Prostate gland (tissue), 2 donors: ENCODE measurements at regions not wholly inside any gene's neighbourhood (a gene's known extent, or its start where the extent isn't known, plus 50 kb on each side); places are given as distances from the start of the nearest gene placed in this dataset.
A peak's percentile ranks its signal among the peaks of the same experiment; 100 is the strongest.

Experiments
- DNase-seq: peaks from one replicate; pipeline ENCODE4 v3.0.0-alpha.2; 2019; ENCODE audit warnings: low spot score
- H3K27ac ChIP-seq, 2 donors: fragments of 200-600 bp; sonication (generic); 2 replicates each; pipeline ENCODE4 v1.5.1; 2017 to 2019
- H3K27me3 ChIP-seq: fragments of 200-600 bp; sonication (generic); replicated peaks from 2 replicates; pipeline ENCODE4 v1.5.1; 2019; ENCODE audit not compliant: insufficient read depth
- H3K36me3 ChIP-seq, 2 donors: fragments of 200-600 bp; sonication (generic); 1 replicate in 1 of 2; 2 replicates in 1 of 2; pipeline versions ENCODE4 v1.5.1 to v1.8.1; 2017 to 2019
- H3K4me1 ChIP-seq: fragments of 200-600 bp; sonication (generic); replicated peaks from 2 replicates; pipeline ENCODE4 v1.5.1; 2019
- H3K4me3 ChIP-seq, 2 donors: fragments of 200-600 bp; sonication (generic); 2 replicates each; pipeline ENCODE4 v1.5.1; 2017 to 2019
- H3K9me3 ChIP-seq: fragments of 200-600 bp; sonication (generic); 2 replicates; pipeline ENCODE4 v1.5.1; 2017
- POLR2A ChIP-seq: fragments of 450-650 bp; IDR thresholded peaks from one replicate; pipeline ENCODE4 v1.6.1; 2016; ENCODE audit warnings: antibody characterized with exemption, mild to moderate bottlenecking
- POLR2AphosphoS5 ChIP-seq: sonication (generic); formaldehyde crosslinking; IDR thresholded peaks from one replicate; pipeline ENCODE4 v1.6.1; 2017; ENCODE audit warnings: antibody characterized with exemption
- WGBS: methylation state at CpG from one replicate; pipeline ENCODE4 v1.1.5; 2018; 5-methylcytosine and 5-hydroxymethylcytosine counted together
- intact Hi-C: fragments of 100-400 bp; cut with DNase I; formaldehyde crosslinking; loops from one replicate; pipeline ENCODE4 v1.14.2; 2022
- TF ChIP-seq, protein P1 (sequence below), 4 experiments: fragments of 200-600 bp in 2 of 4; fragments of 450-650 bp in 2 of 4; sonication (generic) in 2 of 4; IDR thresholded peaks; 1 replicate in 3 of 4; 2 replicates in 1 of 4; pipeline ENCODE4 v1.5.1; 2016 to 2019; ENCODE audit warnings: antibody characterized with exemption in 4 of 4, mild to moderate bottlenecking in 2 of 4, moderate library complexity in 2 of 4

DNA sequence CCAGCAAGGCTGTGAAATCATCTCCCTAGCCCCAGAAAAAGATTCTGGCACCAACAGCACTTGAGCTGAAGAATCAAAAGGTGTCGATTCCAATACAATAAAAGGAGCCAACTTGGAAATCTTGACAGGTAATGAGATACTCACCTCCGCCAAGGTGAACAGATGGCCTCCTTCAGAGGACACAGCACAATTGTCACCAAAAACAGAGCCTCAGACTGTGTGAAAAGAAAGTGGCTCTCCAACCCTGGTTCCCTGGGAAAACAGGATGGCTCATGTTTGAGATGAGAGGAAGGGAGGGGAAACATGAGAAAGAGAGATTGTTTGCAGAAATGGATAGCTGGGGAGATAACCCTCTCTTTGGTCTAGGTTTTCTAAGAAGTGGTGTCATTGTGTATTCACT lies 168.9 kb downstream of the HS3ST1 start:
- Histone ChIP-seq H3K36me3 (no peaks in the 10 kb centered on the region), H3K27ac (no peak overlapping the region), H3K4me1 (no peaks in the 10 kb centered on the region), H3K4me3 (no peak overlapping the region), H3K9me3 (no peaks in the 10 kb centered on the region), H3K27me3 (no peaks in the 10 kb centered on the region)
- intact Hi-C loops = no loop called here
- TF ChIP-seq, protein P1, sequence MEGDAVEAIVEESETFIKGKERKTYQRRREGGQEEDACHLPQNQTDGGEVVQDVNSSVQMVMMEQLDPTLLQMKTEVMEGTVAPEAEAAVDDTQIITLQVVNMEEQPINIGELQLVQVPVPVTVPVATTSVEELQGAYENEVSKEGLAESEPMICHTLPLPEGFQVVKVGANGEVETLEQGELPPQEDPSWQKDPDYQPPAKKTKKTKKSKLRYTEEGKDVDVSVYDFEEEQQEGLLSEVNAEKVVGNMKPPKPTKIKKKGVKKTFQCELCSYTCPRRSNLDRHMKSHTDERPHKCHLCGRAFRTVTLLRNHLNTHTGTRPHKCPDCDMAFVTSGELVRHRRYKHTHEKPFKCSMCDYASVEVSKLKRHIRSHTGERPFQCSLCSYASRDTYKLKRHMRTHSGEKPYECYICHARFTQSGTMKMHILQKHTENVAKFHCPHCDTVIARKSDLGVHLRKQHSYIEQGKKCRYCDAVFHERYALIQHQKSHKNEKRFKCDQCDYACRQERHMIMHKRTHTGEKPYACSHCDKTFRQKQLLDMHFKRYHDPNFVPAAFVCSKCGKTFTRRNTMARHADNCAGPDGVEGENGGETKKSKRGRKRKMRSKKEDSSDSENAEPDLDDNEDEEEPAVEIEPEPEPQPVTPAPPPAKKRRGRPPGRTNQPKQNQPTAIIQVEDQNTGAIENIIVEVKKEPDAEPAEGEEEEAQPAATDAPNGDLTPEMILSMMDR (IDR thresholded peaks at IDR 0.05) = no peak
- no peak for TF ChIP-seq POLR2A
- no peak for TF ChIP-seq POLR2AphosphoS5
- no peak for DNase-seq
- WGBS = 48% methylated on average over 2 of the region's 2 CpGs

DNA sequence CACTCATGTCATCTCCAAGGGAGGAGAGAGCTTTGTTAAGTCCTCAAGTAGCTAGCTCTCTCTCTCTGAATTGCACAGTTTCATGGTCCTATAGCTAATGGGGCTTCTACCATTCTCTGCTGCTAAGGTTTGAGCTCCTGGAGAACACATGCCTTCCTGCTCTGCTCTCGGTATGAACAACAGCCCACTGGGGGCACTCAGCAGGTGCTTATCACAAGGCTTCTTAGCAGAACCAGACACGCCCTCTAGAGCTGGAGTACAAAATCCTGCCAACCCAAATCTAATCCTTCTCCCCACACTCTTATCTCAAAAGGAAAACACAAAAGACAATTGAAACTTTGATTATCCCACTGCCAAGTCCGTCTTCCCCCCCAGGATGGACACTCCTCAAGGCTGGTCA lies 176.5 kb downstream of the HS3ST1 start:
- DNase-seq = no peak
- TF ChIP-seq, protein P1 (IDR thresholded peaks at IDR 0.05) = no peak
- TF ChIP-seq POLR2AphosphoS5 (no peak), POLR2A (no peak)
- no peaks in the 10 kb centered on the region for H3K36me3 ChIP-seq
- no peak overlapping the region for H3K4me3 ChIP-seq
- H3K27me3 ChIP-seq = no peaks in the 10 kb centered on the region
- no peaks in the 10 kb centered on the region for H3K9me3 ChIP-seq
- intact Hi-C loops = no loop called here
- no peak overlapping the region for H3K27ac ChIP-seq
- no peaks in the 10 kb centered on the region for H3K4me1 ChIP-seq
- WGBS = 92% methylated on average over 3 of the region's 3 CpGs

DNA sequence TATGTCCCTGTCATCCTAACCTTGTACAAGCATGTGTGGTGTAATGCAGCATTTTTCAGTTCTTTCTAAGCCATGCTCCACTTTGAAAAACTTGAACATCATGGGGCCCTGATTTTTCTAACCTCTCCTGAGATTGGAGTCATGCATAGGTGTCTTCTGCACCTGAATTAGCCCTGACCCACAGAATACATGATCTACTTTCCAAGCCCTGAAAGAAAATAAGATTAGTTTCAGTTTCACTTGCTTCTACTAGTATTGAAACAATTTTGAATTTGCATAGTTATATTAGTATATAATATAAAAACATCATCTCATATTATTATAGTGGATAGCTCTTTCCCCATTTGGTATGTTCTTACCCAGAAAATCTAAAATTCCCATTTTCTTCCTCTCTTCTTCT lies 178.2 kb downstream of the HS3ST1 start:
- H3K36me3 ChIP-seq = no peaks in the 10 kb centered on the region
- no peaks in the 10 kb centered on the region for H3K4me1 ChIP-seq
- no peak for DNase-seq
- no peak overlapping the region for H3K4me3 ChIP-seq
- TF ChIP-seq, protein P1 (IDR thresholded peaks at IDR 0.05) = no peak
- TF ChIP-seq POLR2AphosphoS5 = no peak
- no peaks in the 10 kb centered on the region for H3K9me3 ChIP-seq
- H3K27ac ChIP-seq = no peak overlapping the region
- intact Hi-C loops = no loop called here
- no peaks in the 10 kb centered on the region for H3K27me3 ChIP-seq

DNA sequence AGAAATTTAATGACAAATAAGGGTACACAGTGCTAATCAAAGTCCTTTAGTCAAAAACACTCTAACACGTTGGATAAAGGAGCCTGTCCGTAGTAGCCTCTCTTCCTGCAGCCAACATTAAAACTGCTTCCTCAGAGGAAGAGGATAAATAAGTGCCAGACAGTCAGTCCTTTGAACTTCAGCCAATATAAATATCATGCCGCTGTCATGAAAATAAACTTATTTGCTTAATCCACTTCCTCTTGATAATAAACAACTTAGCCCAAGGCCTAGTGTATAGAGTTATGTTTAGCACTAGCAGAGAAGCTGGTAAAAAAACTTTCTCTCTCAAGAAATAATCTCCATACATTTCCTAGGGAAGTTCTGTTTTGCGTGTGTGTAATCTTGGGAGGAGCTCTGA lies 196.7 kb downstream of the HS3ST1 start:
- Histone ChIP-seq H3K9me3 (no peaks in the 10 kb centered on the region), H3K36me3 (no peaks in the 10 kb centered on the region), H3K4me3 (no peak overlapping the region), H3K27ac (no peak overlapping the region), H3K4me1 (no peaks in the 10 kb centered on the region), H3K27me3 (no peaks in the 10 kb centered on the region)
- peak; percentile 25 for DNase-seq
- intact Hi-C loops = no loop called here
- WGBS = 17% methylated on average over 4 of the region's 4 CpGs
- TF ChIP-seq POLR2AphosphoS5 = peak; percentile 81
- TF ChIP-seq, protein P1 (IDR thresholded peaks at IDR 0.05) = no peak

- WGBS = 84% methylated on average over 2 of the region's 2 CpGs
- intact Hi-C loops = no loop called here
- TF ChIP-seq, protein P1 (IDR thresholded peaks at IDR 0.05) = no peak
- TF ChIP-seq POLR2AphosphoS5 (no peak), POLR2A (no peak)
Observed at GRCh38 chr4:11230866-11231265, 197.8 kb downstream of the HS3ST1 start.

More at GRCh38 chr4:11230866-11231265, 197.8 kb downstream of the HS3ST1 start:
- H3K27ac ChIP-seq = no peak overlapping the region
- DNase-seq = no peak
- H3K36me3 ChIP-seq = no peaks in the 10 kb centered on the region
- H3K4me3 ChIP-seq = no peak overlapping the region
- H3K4me1 ChIP-seq = no peaks in the 10 kb centered on the region
- H3K27me3 ChIP-seq = no peaks in the 10 kb centered on the region
- H3K9me3 ChIP-seq = no peaks in the 10 kb centered on the region
